K562 (cell line): ENCODE measurements at regions not wholly inside any gene's neighbourhood (a gene's known extent, or its start where the extent isn't known, plus 50 kb on each side); places are given as distances from the start of the nearest gene placed in this dataset.

ENCODE experiments used
- ELK3 ChIP-seq: fragments of 450-650 bp; formaldehyde crosslinking; IDR thresholded peaks from 2 replicates; pipeline ENCODE4 v1.4.0; 2020; ENCODE audit warnings: mild to moderate bottlenecking
- NCOA6 ChIP-seq: fragments of 450-650 bp; IDR thresholded peaks from 2 replicates; pipeline ENCODE4 v1.6.1; 2017; ENCODE audit warnings: mild to moderate bottlenecking
- NR4A1 ChIP-seq, 2 experiments: fragments of 250-450 bp in 1 of 2; fragments of 450-650 bp in 1 of 2; sonication (Bioruptor Pico) in 1 of 2; IDR thresholded peaks; 2 replicates each; pipeline versions ENCODE4 v1.4.0 to v1.6.1; 2016 to 2020; ENCODE audit warnings: mild to moderate bottlenecking in 2 of 2, missing compliant biosample characterization in 1 of 2, missing genetic modification characterization in 1 of 2, moderate library complexity in 1 of 2
- TF ChIP-seq, protein P1 (sequence below): fragments of 450-650 bp; IDR thresholded peaks from 2 replicates; pipeline ENCODE4 v1.6.1; 2016; ENCODE audit warnings: mild to moderate bottlenecking, moderate library complexity
- TF ChIP-seq, protein P2 (sequence below): fragments of 250-450 bp; sonication (Bioruptor Pico); IDR thresholded peaks from 2 replicates; pipeline ENCODE4 v1.4.0; 2020

GRCh38 chr2:42934580-42935186 lies 142.3 kb upstream of the HAAO start (continued):
- TF ChIP-seq, protein P1, sequence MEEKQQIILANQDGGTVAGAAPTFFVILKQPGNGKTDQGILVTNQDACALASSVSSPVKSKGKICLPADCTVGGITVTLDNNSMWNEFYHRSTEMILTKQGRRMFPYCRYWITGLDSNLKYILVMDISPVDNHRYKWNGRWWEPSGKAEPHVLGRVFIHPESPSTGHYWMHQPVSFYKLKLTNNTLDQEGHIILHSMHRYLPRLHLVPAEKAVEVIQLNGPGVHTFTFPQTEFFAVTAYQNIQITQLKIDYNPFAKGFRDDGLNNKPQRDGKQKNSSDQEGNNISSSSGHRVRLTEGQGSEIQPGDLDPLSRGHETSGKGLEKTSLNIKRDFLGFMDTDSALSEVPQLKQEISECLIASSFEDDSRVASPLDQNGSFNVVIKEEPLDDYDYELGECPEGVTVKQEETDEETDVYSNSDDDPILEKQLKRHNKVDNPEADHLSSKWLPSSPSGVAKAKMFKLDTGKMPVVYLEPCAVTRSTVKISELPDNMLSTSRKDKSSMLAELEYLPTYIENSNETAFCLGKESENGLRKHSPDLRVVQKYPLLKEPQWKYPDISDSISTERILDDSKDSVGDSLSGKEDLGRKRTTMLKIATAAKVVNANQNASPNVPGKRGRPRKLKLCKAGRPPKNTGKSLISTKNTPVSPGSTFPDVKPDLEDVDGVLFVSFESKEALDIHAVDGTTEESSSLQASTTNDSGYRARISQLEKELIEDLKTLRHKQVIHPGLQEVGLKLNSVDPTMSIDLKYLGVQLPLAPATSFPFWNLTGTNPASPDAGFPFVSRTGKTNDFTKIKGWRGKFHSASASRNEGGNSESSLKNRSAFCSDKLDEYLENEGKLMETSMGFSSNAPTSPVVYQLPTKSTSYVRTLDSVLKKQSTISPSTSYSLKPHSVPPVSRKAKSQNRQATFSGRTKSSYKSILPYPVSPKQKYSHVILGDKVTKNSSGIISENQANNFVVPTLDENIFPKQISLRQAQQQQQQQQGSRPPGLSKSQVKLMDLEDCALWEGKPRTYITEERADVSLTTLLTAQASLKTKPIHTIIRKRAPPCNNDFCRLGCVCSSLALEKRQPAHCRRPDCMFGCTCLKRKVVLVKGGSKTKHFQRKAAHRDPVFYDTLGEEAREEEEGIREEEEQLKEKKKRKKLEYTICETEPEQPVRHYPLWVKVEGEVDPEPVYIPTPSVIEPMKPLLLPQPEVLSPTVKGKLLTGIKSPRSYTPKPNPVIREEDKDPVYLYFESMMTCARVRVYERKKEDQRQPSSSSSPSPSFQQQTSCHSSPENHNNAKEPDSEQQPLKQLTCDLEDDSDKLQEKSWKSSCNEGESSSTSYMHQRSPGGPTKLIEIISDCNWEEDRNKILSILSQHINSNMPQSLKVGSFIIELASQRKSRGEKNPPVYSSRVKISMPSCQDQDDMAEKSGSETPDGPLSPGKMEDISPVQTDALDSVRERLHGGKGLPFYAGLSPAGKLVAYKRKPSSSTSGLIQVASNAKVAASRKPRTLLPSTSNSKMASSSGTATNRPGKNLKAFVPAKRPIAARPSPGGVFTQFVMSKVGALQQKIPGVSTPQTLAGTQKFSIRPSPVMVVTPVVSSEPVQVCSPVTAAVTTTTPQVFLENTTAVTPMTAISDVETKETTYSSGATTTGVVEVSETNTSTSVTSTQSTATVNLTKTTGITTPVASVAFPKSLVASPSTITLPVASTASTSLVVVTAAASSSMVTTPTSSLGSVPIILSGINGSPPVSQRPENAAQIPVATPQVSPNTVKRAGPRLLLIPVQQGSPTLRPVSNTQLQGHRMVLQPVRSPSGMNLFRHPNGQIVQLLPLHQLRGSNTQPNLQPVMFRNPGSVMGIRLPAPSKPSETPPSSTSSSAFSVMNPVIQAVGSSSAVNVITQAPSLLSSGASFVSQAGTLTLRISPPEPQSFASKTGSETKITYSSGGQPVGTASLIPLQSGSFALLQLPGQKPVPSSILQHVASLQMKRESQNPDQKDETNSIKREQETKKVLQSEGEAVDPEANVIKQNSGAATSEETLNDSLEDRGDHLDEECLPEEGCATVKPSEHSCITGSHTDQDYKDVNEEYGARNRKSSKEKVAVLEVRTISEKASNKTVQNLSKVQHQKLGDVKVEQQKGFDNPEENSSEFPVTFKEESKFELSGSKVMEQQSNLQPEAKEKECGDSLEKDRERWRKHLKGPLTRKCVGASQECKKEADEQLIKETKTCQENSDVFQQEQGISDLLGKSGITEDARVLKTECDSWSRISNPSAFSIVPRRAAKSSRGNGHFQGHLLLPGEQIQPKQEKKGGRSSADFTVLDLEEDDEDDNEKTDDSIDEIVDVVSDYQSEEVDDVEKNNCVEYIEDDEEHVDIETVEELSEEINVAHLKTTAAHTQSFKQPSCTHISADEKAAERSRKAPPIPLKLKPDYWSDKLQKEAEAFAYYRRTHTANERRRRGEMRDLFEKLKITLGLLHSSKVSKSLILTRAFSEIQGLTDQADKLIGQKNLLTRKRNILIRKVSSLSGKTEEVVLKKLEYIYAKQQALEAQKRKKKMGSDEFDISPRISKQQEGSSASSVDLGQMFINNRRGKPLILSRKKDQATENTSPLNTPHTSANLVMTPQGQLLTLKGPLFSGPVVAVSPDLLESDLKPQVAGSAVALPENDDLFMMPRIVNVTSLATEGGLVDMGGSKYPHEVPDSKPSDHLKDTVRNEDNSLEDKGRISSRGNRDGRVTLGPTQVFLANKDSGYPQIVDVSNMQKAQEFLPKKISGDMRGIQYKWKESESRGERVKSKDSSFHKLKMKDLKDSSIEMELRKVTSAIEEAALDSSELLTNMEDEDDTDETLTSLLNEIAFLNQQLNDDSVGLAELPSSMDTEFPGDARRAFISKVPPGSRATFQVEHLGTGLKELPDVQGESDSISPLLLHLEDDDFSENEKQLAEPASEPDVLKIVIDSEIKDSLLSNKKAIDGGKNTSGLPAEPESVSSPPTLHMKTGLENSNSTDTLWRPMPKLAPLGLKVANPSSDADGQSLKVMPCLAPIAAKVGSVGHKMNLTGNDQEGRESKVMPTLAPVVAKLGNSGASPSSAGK = 0 out of 2 replicates have a peak, but pooled peaks have one; percentile 27
- no peak for TF ChIP-seq ELK3 (CRISPR knock-in tag)
- TF ChIP-seq NR4A1 (CRISPR knock-in tag; IDR thresholded peaks at IDR 0.05) = no peak
- no peak for TF ChIP-seq NR4A1 (tag; IDR thresholded peaks at IDR 0.05)
- TF ChIP-seq, protein P2, sequence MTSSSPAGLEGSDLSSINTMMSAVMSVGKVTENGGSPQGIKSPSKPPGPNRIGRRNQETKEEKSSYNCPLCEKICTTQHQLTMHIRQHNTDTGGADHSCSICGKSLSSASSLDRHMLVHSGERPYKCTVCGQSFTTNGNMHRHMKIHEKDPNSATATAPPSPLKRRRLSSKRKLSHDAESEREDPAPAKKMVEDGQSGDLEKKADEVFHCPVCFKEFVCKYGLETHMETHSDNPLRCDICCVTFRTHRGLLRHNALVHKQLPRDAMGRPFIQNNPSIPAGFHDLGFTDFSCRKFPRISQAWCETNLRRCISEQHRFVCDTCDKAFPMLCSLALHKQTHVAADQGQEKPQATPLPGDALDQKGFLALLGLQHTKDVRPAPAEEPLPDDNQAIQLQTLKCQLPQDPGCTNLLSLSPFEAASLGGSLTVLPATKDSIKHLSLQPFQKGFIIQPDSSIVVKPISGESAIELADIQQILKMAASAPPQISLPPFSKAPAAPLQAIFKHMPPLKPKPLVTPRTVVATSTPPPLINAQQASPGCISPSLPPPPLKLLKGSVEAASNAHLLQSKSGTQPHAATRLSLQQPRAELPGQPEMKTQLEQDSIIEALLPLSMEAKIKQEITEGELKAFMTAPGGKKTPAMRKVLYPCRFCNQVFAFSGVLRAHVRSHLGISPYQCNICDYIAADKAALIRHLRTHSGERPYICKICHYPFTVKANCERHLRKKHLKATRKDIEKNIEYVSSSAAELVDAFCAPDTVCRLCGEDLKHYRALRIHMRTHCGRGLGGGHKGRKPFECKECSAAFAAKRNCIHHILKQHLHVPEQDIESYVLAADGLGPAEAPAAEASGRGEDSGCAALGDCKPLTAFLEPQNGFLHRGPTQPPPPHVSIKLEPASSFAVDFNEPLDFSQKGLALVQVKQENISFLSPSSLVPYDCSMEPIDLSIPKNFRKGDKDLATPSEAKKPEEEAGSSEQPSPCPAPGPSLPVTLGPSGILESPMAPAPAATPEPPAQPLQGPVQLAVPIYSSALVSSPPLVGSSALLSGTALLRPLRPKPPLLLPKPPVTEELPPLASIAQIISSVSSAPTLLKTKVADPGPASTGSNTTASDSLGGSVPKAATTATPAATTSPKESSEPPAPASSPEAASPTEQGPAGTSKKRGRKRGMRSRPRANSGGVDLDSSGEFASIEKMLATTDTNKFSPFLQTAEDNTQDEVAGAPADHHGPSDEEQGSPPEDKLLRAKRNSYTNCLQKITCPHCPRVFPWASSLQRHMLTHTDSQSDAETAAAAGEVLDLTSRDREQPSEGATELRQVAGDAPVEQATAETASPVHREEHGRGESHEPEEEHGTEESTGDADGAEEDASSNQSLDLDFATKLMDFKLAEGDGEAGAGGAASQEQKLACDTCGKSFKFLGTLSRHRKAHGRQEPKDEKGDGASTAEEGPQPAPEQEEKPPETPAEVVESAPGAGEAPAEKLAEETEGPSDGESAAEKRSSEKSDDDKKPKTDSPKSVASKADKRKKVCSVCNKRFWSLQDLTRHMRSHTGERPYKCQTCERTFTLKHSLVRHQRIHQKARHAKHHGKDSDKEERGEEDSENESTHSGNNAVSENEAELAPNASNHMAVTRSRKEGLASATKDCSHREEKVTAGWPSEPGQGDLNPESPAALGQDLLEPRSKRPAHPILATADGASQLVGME (CRISPR knock-in tag) = no peak
- no peak for TF ChIP-seq NCOA6
